ENCODE measurements at regions not wholly inside any gene's neighbourhood (a gene's known extent, or its start where the extent isn't known, plus 50 kb on each side); places are given as distances from the start of the nearest gene placed in this dataset.

- DNase-seq: no peak
Observed at GRCh38 chr6:43840490-43841218, 70.6 kb downstream of the VEGFA start.

GRCh38 chr6:43838276-43839036 is 68.4 kb downstream of the VEGFA start:
- peak; percentile 61 for DNase-seq

GRCh38 chr6:43837507-43837906 is 67.5 kb downstream of the VEGFA start:
- DNase-seq: no peak

DNA sequence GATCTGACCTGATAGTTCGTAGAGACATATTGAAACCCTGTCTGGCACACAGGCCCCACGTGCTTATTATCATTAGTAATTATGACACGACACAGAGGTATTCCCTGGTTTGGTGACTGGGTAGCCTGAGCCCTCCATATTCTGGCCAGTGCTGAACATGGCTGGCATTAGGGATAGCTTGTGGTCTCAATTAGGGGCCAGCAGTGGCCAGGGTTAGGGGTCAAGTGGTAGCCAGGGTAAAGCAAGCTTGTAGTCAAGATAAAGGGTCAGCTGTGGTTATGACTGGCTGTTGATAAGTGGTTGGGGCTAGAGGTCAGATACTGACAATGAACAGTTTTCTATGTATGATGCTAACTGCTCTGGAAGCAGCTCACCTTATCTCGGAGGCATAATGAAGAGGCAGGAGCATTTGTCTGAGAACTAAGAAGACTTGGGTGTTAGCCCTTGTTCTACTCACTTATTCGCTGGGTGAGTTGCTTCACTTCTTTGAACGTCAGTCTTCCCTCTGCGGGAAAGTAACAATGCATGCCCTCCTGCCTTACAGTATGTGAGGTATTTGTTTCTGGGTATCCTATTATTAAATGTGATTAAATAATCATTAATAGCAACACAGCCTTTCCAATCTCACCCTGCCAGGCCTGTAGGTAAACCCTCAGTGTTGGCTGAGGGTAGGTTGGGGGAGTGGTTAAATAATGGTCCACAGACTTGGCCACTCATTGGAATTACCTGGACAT is 66.7 kb downstream of the VEGFA start:
- DNase-seq: peak; percentile 32

All from fibroblast of skin of right quadriceps (primary cell).